HFF-Myc (cell line): ENCODE measurements at regions not wholly inside any gene's neighbourhood (a gene's known extent, or its start where the extent isn't known, plus 50 kb on each side); places are given as distances from the start of the nearest gene placed in this dataset.

Source experiments
- DNase-seq: peaks from one replicate; pipeline ENCODE4 v3.0.0-alpha.2; 2011; ENCODE audit warnings: low read depth; ENCODE audit errors: extremely low read depth
- H3K4me3 ChIP-seq: replicated peaks from 2 replicates; pipeline ENCODE4 v1.5.1; 2011; ENCODE audit warnings: low read depth, mild to moderate bottlenecking, control low read depth, low read length
- TF ChIP-seq, protein P1 (sequence below): IDR thresholded peaks from 2 replicates; pipeline ENCODE4 v1.5.1; 2012; ENCODE audit warnings: mild to moderate bottlenecking, low read depth, low read length, control low read depth; ENCODE audit errors: missing control alignments

DNA sequence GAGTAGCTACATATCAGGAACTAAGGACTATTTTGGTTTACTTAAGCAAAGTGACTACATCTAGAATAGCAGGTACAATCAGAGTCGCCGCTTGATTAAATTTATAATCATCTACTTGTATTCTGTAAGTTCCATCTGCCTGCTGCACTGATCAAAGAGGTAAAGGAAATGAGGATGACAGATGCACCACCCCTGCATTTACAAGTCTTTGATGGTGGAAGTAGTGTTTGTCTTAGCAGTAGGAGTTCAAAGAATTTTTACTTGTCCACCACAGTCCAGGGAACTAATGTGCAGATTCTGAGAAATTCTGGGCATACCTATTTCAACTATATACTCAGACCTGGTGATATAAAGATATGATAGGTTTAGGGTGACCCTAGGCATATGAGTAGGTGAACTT is 184.1 kb upstream of the IVNS1ABP start:
- no peak for DNase-seq
- TF ChIP-seq, protein P1, sequence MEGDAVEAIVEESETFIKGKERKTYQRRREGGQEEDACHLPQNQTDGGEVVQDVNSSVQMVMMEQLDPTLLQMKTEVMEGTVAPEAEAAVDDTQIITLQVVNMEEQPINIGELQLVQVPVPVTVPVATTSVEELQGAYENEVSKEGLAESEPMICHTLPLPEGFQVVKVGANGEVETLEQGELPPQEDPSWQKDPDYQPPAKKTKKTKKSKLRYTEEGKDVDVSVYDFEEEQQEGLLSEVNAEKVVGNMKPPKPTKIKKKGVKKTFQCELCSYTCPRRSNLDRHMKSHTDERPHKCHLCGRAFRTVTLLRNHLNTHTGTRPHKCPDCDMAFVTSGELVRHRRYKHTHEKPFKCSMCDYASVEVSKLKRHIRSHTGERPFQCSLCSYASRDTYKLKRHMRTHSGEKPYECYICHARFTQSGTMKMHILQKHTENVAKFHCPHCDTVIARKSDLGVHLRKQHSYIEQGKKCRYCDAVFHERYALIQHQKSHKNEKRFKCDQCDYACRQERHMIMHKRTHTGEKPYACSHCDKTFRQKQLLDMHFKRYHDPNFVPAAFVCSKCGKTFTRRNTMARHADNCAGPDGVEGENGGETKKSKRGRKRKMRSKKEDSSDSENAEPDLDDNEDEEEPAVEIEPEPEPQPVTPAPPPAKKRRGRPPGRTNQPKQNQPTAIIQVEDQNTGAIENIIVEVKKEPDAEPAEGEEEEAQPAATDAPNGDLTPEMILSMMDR, result no peak
- H3K4me3 ChIP-seq, result no peak overlapping the region

DNA sequence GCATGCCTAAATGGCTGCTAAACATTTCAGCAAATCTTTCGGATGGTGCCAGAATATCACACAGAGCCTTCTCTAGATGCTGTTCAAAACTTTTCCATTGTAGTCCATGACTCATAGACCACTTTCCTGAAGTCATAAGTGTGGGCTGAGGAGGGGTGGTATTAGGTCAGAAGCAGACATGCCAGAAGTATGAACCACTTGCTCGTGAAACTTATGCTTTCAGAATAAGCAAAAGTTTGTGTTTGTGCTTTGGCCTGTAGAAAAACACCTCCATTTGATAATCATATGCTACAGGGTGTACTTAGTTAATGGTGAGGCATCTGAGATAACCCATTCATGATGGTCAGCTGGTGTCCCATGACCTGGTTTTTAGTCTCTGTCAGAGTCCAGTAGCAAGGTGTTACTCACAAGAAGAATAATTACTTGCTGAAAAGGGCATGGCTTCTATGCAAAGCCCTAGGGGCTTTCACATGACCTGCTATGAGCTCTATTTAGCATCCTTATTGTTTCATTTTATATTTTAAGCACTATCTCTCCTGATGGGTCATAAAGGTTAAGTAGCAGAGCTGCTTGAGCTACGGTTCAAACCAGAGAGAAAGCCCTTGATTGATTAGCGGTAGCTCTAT is 183.1 kb upstream of the IVNS1ABP start:
- peak; percentile 42 for DNase-seq
- TF ChIP-seq, protein P1, result no peak

DNA sequence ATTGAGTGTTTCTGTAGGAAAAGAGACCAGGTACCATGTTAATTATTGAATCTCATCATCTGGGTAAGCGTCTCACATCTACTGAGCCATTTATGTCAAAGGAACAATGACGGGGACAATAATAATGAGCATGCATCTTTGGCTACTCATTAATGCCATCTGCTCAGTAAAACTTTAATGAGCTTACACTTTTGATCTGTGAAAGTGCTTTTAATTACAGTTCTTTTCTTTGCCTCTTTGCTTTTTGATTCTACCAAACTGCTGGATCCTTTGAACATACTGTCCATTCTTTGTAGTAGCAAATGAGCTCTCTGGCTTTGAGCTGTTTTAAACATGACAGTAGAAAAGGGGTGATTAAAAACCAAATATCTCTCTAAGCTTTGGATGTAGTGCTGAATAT is 181.2 kb upstream of the IVNS1ABP start:
- TF ChIP-seq, protein P1, result no peak
- no peak for DNase-seq
- H3K4me3 ChIP-seq, result no peak overlapping the region

More for the DNA sequence above, 183.1 kb upstream of the IVNS1ABP start:
- H3K4me3 ChIP-seq, result no peak overlapping the region

DNA sequence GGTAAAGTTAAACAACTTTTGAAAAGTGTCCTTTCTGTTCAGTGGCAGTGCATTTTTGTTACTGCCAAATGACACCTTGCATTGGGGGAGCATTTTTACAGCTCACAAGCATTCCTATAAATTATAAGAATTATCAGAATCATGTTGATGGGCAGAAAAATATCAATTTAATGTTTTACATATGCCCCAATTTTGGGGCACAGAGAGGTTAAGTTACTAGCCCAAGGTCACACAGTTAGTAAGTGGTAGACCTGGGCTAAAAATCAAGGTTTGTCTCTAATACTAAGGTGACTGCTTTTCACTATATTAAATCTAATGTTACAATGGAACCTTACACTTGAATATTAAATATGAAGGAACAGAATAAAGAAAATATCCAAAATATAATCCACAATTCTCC is 180.1 kb upstream of the IVNS1ABP start:
- TF ChIP-seq, protein P1, result no peak
- DNase-seq, result no peak
- H3K4me3 ChIP-seq, result no peak overlapping the region

DNA sequence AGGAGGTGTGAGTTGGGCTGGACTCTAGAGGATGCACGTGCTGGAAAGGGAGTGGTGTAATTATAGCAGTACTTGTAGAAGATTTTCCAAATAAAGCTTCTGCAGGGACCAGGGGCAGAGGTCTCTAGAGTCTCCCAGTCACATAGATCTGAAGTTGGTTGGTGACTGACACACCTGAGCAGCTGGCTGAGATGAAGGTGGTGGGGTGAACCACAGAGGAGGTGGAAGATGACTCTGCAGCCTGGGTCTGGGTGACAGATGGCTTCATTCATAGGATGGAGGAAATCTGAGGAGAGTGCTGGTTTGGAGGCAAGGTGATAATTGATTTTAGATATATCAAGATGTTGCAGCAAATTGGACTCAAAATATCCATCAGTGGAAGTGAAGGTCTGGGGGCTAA is 178.9 kb upstream of the IVNS1ABP start:
- no peak overlapping the region for H3K4me3 ChIP-seq
- DNase-seq, result no peak
- TF ChIP-seq, protein P1, result no peak

DNA sequence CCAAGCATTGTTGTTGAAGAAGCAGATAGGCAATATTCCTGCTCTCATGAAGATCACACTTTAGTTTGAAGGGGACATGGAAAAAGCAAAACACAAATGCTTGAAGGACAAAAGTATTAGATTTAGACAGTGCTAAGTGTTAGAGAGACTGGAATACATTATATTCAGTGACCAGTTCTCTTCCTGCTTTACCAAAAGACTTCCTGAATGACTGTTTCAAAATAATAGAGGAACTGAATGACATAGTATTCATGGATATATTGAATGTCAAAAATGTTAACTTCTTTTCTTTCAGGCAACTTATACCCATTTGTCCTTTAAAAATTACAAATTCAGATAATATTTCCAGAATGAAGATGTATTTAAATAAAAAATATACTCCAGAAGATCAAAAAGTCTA is 178.0 kb upstream of the IVNS1ABP start:
- H3K4me3 ChIP-seq, result no peak overlapping the region
- TF ChIP-seq, protein P1, result no peak
- DNase-seq, result no peak
